HL-60/S4 treated with retinoic acid at 250 ng/mL for 4 days and 3 days (cell line): ENCODE measurements at regions not wholly inside any gene's neighbourhood (a gene's known extent, or its start where the extent isn't known, plus 50 kb on each side); places are given as distances from the start of the nearest gene placed in this dataset.
"Not testable (repeated sequence)": the region's sequence is repeated elsewhere in the genome, so short reads cannot be mapped to it uniquely, and the experiment has no call there.

Source experiments
- in situ Hi-C: fragments of 300-500 bp; cut with MboI; formaldehyde crosslinking; loops from 2 replicates; pipeline ENCODE4 v1.7.0; 2022; ENCODE audit warnings: low sequenced_read_pairs

GRCh38 chr2:150681120-150681804 is 193.8 kb upstream of the RND3 start:
- in situ Hi-C loops = no loop called here

- in situ Hi-C loops = no loop called here
These were observed 192.1 kb upstream of the RND3 start for GRCh38 chr2:150679456-150680120.

- in situ Hi-C loops = no loop called here
These were observed 190.1 kb upstream of the RND3 start for GRCh38 chr2:150677551-150677950.

- in situ Hi-C loops = no loop called here
These were observed 189.4 kb upstream of the RND3 start for GRCh38 chr2:150676747-150677383.

- in situ Hi-C loops = no loop called here
These were observed 188.3 kb upstream of the RND3 start for GRCh38 chr2:150675807-150676206.

- in situ Hi-C loops = no loop called here
These were observed 186.8 kb upstream of the RND3 start for GRCh38 chr2:150674283-150674682.

- in situ Hi-C loops = no loop called here
These were observed 184.8 kb upstream of the RND3 start for GRCh38 chr2:150672311-150672710.

- in situ Hi-C loops = no loop called here
These were observed 182.0 kb upstream of the RND3 start for GRCh38 chr2:150669492-150669891.

GRCh38 chr2:150667039-150667438 is 179.6 kb upstream of the RND3 start:
- in situ Hi-C loops = not testable (repeated sequence)

- in situ Hi-C loops = no loop called here
These were observed 175.7 kb upstream of the RND3 start for GRCh38 chr2:150663143-150663542.

- in situ Hi-C loops = no loop called here
These were observed 168.5 kb upstream of the RND3 start for GRCh38 chr2:150656002-150656401.

- in situ Hi-C loops = no loop called here
These were observed 165.9 kb upstream of the RND3 start for GRCh38 chr2:150653351-150653750.

- in situ Hi-C loops = no loop called here
These were observed 160.5 kb upstream of the RND3 start for GRCh38 chr2:150647943-150648342.

- in situ Hi-C loops = no loop called here
These were observed 159.3 kb upstream of the RND3 start for GRCh38 chr2:150646746-150647145.

GRCh38 chr2:150644298-150645067 is 157.0 kb upstream of the RND3 start:
- in situ Hi-C loops = no loop called here

GRCh38 chr2:150643114-150643725 is 155.8 kb upstream of the RND3 start:
- in situ Hi-C loops = no loop called here

- in situ Hi-C loops = no loop called here
These were observed 152.6 kb upstream of the RND3 start for GRCh38 chr2:150640039-150640438.

- in situ Hi-C loops = no loop called here
These were observed 151.9 kb upstream of the RND3 start for GRCh38 chr2:150639383-150639782.

GRCh38 chr2:150631236-150631821 is 143.9 kb upstream of the RND3 start:
- in situ Hi-C loops = no loop called here

GRCh38 chr2:150630587-150631235 is 143.2 kb upstream of the RND3 start:
- in situ Hi-C loops = no loop called here
